GM18907 (cell line): ENCODE measurements at regions not wholly inside any gene's neighbourhood (a gene's known extent, or its start where the extent isn't known, plus 50 kb on each side); places are given as distances from the start of the nearest gene placed in this dataset.

ENCODE experiments used
- ATAC-seq: cut with Tn5 transposase; IDR thresholded peaks from one replicate; pipeline ENCODE4 v1.9.1; 2021; ENCODE audit warnings: mild to moderate bottlenecking, moderate library complexity; ENCODE audit not compliant: unreplicated experiment

DNA sequence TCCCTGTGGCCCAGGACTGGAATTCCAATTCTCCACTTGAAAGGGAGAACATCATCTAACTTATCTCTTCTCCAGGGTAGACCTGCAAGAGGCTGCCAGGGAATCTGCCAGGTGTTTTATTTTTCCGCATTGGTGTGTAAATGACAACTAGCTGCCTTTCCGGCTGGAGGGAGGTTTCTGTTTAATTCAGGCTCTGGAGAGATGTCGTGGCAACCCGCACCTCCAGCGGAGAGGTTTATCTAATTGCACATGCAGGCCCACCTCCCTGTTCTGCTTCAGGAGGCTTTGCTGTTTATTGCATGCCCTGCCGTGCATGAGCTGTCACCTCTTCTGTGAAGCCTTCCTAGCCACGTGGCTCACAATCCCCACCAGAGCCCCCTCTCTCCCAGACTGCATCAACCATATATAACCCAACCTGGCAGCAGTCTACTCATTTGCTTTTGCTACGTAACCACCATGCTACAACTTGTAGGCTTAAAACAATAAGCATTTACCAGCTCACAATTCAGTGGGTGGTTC lies 151.6 kb downstream of the C1orf94 start:
- ATAC-seq: no peak

DNA sequence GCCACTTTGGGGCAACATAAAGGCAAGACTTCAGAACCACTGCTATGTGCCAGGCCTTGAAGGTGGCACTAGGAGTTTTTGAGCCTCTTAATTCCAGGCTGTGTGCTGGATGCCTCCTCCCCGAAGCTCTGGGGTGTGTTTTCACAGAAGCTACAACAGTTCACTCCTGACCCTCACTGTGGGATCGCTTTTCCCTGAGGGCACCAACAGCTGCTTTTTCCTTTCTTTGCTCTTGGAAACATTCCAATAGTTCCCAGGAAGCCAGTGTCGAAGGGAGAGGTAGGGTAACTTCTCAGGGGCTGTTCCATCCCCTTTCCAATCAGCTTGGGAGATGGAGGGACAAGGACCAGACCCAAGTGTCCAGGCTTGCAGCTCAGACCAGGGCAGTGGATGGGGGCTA lies 153.4 kb downstream of the C1orf94 start:
- ATAC-seq: no peak

DNA sequence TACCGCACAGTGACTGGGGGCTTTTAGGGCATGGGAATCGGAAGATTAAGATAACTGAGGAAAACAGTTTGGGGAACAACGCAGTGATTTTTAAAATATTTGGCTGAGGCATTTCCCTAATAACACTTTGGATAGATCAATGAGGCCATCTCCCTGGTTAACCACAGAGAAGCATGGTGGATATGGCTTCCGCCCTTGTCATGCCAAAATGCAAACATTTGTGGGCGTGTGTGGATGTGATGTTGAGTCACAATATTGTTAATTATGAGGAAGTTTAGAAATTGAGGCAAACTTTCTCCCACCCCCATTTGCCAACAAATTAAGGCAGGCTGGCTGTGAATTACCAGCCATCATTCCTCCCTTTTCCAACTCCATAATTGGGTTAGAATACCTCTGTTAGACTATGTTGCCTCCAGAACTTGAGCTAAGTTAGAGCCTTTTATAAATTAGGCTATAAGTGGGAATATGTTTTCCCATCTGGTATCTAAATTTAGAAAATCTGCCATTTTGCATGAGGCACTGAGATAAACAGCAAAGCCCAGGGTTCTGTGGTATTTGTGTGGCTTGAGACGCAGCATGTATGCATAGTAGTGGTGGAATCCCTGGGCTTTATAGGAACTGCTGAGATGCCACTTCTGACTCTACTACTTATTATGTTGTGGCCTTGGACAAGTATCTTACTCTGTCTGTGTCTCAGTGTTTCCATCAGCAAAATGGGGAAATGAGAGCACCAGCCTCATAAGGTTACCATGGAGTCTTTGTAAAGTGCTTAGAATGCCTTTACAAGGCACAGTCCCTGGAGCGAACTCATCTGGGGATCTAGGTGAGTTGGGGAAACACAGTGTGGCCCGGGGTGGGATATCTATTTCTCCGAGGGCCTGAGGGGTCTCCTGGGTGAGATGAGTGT lies 154.6 kb downstream of the C1orf94 start:
- no peak for ATAC-seq

DNA sequence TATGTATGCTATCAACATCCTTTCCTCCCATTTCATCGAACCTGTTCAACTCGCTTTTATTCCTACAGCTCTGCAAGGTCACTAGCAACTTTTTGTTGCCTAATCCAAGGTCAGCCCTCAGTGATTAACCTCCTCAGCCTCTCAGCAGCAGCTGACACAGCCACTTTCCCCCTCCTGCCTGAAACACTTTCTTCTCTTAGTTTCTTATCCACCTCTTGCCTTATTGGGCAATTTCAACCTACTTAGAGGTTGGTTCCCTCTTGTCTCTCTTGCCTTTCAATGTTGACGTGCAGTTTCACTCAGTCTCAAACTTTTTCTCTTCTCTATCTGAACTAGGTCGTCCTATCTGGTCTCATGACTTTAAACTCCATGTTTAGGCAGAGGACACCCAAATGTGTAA lies 156.3 kb downstream of the C1orf94 start:
- ATAC-seq: no peak

DNA sequence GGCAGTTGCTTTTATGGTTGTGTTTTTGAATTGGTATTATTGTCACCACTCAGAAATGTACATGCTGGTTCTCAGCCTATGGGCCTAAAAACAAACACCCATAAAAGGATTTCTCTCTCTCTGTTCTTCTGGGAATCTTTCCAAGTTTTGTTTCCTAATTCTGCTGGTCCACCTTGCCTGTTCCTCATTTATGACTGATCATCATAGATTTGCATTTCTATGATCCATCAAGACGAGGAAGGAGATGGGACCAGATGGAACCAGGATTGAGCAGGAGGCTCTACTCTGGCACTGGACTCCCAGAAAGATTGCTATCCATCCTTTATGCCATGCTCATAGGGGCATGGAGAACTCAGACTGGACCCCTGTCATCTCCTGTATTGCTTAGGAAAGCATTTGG lies 162.2 kb downstream of the C1orf94 start:
- ATAC-seq: no peak

DNA sequence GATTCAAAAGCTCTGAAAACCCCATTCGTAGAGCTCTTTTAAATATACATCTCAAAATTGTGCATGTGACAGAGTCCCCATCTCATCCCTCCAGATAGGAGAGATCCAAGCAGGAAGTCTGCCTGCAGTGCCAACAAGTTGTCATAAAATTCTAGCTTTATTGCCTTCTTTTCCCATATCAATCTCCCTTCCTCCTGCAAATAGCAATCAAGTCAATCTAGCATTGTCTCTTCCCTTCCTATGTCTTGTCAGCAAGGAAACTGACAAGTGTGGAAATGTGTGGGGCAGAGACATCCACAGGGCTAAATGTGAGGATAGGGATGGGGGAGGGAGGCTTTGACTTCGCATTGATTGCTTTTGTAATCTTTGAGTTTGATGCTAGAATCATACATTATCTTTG lies 165.2 kb downstream of the C1orf94 start:
- no peak for ATAC-seq

DNA sequence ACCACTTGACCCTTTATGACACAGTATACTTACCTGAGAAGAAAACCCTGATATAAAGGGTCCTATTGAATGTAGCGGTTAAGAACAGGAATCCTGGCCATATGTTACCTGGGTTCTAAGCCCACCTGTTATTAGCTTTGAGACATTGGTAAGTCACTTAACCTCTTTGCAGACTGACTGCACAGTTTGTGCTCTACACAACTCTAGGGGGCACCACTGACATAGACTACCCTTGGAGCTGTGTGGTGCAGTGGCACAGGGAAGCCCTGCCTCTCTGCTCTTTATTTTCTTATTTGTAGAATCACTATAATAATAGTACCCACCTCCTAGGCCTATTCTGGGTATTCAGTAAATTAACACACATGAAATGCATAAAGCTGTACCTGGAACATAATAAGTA lies 165.6 kb downstream of the C1orf94 start:
- no peak for ATAC-seq

DNA sequence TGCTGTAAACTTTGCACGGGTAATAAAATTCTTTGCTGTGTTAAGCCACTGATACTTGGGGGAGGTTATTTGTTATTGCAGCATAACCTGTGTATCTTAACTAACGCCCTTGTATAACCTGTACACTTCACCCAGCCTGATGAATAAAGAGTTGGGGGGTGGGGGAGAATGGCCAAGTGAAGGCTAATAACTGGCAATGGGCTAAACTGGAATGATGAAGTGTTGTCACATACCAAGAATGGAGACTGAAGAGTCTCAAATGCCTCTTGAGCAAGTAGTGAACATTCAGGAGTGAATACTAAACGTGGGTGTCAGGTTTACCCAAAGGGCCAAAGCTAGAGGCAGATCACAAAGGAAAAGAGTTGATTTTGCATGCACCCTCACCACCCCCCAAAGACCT lies 169.4 kb downstream of the C1orf94 start:
- no peak for ATAC-seq

DNA sequence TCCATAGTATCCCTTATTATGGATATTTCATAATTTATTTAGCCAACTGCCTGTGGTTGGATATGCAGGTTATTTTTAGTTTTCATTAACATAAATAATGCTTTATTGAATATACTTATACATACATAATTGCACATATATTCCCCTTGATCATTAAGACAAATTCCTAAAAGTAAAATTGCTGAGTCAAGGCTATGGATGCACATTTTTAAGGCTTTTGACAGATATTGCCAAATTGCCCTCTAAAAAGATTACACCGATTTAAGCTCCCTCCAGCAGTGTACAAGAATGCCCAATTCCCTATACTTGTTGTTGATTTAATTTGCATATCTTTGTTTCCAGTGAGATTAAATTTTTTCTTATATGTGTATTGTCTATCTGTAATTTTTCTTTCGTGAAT lies 176.7 kb downstream of the C1orf94 start:
- no peak for ATAC-seq

DNA sequence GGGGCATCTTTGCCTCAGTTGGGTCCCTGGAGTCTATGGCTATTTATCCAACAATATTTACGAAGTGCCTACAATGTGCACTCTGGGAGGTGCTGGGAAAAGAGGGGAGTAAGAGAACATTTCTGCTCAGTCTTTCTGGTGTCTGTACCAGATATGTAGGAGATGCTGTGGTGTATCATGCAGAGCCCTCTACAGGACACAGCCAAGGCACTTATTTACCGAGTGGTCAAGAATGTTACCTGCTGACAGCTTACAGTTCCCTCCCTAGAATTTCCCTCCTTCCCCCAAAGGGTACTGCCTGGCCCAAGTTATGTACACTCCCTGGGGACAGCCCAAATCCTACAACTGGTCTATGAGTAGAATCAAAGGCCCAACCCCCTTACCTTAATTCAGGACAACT lies 177.7 kb downstream of the C1orf94 start:
- ATAC-seq: no peak

DNA sequence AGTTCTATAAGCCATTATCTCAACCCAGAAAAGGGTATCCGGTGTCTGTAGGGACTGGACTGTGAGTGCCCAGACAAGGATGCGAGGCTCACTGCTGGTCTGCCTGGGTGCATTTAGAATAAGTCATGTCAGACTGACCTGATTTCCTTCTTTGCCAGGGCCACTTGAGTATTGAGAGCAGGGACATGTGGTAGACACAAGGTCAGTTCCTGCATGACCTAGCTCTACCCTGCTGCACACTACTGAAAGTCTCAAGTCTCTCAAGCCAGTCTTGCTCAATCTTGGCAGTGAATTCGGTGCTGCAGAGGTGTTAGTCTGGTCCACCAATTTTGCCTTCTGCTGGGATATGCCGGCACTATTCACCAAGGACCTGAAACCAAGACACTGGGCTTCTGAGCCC lies 180.1 kb downstream of the C1orf94 start:
- ATAC-seq: no peak

DNA sequence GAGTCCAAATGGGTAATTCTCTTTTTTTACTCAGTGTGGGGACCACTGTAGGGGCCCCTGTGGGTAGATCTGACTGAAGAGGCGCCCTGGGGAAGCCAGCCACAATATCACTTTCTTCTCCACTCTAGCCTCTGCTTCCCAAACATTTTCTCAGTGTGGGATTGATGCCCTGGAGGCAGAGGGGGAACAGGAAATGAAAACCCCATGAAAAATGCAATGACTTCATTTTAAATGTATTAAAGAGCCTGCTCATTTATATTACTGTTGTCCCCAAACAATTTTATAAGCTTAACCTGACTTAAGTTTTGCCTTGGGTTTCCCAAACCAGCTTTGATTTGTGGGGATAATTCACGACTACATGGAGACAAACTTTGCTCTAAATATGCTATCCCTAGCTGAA lies 181.9 kb downstream of the C1orf94 start:
- no peak for ATAC-seq

DNA sequence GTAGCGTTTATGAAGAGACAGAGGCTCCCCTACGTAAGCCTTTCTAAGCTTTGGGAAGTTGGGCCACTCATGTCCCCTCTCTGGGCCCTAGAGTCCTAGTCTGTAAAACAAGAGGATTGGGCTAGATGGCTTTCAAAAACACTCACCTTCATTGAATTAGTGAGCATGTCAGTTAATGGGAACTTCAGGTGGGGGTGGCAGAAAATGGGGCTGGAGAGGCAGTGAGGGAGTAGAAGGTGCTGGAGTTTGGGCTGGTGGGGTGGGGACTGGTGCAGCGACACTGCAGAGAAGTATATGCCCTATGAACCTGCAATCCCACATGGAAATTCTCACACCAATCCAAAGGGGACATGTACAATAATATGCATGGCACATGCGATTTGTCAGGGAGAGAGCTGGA lies 182.7 kb downstream of the C1orf94 start:
- no peak for ATAC-seq

DNA sequence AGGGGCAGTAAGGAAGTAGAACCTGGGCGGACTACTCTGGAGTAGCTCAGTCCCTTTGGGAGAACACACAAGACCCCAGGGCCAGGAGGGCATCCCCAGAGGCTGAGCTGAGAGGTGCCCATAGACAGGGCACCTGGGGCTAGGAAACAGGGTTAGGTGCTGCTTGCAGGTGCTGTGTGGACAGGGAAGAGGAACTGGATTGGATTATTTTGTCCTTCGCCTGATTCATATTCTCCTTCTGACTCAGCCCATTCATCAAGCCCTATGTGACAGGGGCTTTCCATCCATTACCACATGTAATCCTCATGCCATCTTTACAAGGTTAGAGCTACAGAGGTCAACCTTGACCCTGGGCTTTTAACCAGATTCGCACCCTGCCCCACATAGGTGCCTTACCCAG lies 183.9 kb downstream of the C1orf94 start:
- no peak for ATAC-seq

DNA sequence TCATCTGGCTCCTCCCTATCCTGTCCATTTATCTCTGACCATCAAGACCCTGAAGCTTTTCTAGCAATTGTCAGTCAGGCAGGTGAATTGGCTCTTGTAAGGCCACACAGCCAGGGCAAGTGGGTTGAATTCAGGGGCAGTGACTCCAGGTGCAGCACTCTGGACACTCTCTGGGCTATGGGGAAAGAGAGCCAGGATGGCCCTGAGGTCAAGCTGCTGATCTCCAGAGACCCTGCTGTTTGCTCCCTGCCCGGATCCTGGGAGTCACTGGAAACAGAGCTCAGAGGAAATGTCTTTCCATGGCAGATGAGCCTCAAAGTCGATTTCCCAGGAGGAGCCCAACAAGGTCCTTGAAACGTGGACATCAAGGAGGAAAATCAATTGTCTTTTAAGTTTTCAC lies 184.4 kb downstream of the C1orf94 start:
- ATAC-seq: no peak

DNA sequence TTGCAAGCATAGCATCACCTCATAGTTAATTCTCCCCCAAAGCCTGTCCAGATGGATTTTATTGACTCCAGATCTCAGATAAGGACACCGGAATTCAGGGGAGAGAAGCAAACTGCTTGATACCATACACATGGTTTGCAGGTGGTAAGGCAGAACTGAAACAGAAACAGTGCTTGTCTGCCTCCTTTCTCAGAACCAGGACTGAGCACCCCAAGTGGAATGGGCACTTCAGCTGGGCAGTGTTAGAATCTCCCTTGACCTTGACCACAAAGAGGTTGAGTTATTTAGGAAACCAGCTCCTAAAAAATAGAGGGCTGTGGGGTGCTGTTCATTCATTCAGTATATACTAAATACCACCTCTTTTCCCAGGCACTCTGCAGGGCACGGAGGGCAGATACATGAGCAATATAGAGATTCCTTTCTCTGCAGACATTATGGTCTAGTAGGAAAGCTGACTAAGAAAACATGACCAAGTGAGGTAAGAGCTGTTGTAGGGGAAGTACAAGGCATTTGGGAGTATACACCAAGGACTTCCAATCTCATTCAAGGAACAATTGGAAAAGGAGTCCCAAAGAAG lies 185.2 kb downstream of the C1orf94 start:
- peak; percentile 49 for ATAC-seq

DNA sequence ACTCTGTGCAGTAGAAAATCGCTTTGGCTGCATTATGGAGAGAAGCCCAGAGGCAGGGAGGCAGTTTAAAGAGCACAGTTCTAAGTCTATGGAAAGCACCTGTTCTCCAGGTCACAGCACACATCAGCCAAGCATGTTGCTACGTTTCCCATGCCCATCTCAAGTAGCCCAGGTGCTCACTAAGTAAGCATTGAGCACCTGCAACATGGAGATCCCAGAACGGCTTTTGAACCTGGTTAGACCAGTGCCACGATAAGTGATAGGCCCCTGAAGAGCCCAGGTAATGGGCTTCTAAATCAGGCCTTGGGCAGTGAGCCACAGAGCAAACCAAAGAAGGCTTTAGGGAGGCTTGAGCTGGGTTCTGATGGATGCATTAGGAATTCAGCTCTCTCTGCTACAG lies 186.2 kb downstream of the C1orf94 start:
- no peak for ATAC-seq

DNA sequence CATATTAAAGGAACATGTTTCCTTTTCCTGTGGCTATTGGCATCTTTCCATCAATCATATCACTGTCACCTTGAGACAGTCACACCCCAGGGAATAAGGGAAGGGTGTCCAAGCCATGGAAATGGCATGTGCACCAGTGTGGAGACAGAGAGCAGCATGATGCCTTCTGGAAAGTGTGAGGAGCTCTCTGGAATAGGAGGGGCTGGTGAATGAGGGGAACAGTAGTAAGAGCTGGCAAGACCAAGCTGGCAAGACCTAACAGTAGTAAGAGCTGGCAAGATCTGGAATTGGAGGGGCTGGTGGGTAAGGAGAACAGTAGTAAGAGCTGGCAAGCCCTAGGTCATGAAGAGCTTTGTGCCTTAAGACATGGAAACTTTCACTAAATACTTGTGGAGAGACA lies 186.7 kb downstream of the C1orf94 start:
- ATAC-seq: no peak

DNA sequence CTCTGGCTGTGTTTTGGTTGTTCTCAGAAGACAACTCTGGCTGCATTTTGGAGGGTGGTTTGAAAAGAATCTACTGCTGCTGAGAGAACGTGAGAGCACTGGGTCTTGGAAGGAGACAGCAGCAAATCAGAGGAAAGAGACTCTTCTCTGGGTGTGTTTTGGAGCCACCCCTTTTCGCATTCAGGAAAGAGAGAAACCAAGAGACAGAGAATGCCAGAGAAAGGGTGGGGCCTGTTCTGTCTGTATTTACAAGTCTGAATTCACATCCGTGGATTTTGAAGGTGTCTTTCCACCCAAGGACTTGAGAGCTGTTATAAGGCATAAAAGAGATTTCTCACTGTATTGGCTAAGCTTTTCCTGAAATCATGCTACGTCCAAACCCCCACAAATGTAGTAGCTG lies 187.2 kb downstream of the C1orf94 start:
- ATAC-seq: no peak

DNA sequence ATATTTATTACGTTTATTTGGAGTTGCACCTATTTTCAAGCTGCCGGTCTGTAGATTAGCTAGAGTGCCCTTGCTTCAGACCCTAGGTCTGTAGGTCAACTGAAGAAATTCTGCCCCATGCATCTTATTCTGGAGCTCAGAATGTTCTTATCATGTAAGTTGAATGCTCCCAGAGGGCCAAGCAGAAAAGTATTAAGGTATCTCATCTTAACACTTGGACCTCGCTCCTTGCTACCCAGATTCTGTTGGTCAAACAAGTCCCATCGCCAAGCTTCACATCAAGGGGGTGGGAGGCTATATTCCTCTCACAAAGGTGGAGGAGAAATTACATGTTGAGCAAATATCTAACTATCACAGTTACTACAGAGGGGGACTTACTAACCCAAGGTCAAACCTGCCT lies 187.7 kb downstream of the C1orf94 start:
- ATAC-seq: no peak

DNA sequence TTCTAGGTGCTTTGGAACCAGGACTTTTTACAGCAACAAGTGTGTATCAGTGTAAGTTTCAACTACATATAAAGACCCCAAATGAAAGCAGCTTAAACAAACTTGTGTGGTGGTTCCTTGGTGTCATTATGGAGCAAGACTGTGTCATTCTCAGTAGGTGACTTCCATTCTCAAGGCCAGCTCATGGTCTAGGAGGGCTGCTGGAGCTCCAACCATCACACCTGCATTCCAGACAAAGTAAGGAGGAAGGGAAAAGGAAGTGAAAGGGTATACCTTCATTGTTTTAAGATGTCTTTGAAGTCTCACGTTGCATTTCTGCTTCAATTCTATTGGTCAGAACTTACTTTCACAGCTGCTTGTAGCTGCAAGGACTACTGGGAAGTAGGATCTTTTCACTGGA lies 188.6 kb downstream of the C1orf94 start:
- ATAC-seq: no peak

DNA sequence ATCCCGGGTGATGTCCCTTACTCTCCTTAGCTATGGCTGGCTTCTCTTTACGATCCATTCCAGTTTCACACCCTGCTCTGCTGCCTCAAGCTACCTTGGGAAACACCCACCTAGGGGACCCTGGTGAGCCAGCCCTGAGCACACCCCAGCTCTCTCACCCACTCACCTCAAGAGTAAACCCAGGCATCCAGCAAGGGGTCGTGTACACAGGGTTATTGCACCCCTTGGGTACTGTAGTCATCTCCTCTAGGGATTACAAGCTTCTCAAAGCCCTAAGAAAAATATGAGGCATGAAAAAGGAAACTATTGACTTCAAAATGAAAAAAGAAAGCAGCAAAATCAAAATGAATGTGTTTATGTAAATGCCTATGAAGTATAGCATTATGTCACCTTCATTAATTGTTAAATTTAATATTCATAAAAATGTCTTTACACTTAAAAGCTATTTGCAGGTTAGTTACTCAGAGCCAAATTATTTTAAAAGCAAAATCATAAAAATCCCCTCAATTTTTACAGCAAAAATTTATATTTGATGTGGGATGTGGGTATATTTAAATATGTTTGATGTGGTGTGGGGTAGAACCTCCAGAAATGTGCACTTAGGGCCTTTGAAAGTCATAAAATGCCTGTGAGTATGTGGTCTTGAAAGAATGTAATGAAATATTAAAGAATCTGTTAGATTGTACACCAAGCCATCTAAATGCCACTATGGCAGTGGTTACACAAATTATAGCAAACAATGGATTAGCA lies 190.3 kb downstream of the C1orf94 start:
- no peak for ATAC-seq
